Stomach (tissue), 4 donors: ENCODE measurements at regions not wholly inside any gene's neighbourhood (a gene's known extent, or its start where the extent isn't known, plus 50 kb on each side); places are given as distances from the start of the nearest gene placed in this dataset.

ENCODE experiments used
- EP300 ChIP-seq: sonication (generic); formaldehyde crosslinking; IDR thresholded peaks from one replicate; pipeline ENCODE4 v1.6.1; 2017; ENCODE audit warnings: antibody characterized with exemption
- POLR2A ChIP-seq, 4 donors: fragments of 450-650 bp; IDR thresholded peaks; one replicate each; pipeline ENCODE4 v1.6.1; 2016; ENCODE audit warnings: antibody characterized with exemption in 4 of 4, control low read depth in 2 of 4, mild to moderate bottlenecking in 1 of 4, moderate library complexity in 1 of 4
- POLR2AphosphoS5 ChIP-seq, 3 donors: sonication (generic); formaldehyde crosslinking; IDR thresholded peaks; one replicate each; pipeline ENCODE4 v1.6.1; 2016; ENCODE audit warnings: antibody characterized with exemption in 3 of 3

GRCh38 chr13:83538636-83539035 lies 343.6 kb downstream of the SLITRK1 start:
- no peak for TF ChIP-seq EP300
- no peak for TF ChIP-seq POLR2A (IDR thresholded peaks at IDR 0.05)
- TF ChIP-seq POLR2AphosphoS5 (IDR thresholded peaks at IDR 0.05) = no peak
